H1 (cell line): ENCODE measurements at regions not wholly inside any gene's neighbourhood (a gene's known extent, or its start where the extent isn't known, plus 50 kb on each side); places are given as distances from the start of the nearest gene placed in this dataset.

Experiments
- CTCF ChIA-PET: fragments of 300-600 bp; sonication (Branson Sonifier 250); formaldehyde crosslinking; loops from one replicate; lab custom pipeline; 2021; ENCODE audit not compliant: partially characterized antibody; lab: Charles Lee
- POLR2A ChIA-PET: fragments of 300-600 bp; sonication (Branson Sonifier 250); formaldehyde crosslinking; loops from one replicate; lab custom pipeline; 2021; ENCODE audit warnings: inconsistent platforms; ENCODE audit not compliant: partially characterized antibody; lab: Charles Lee
- DNase-seq, 2 experiments: peaks; one replicate each; pipeline versions ENCODE4 v3.0.0 to v3.0.0-alpha.2; 2010 to 2022; ENCODE audit warnings: low spot score in 2 of 2, low read depth in 1 of 2, mixed read lengths in 1 of 2
- FAIRE-seq: peaks from 2 replicates; lab custom pipeline; 2011; peaks lifted over from hg19 to GRCh38; lab: Jason Lieb, UNC
- H2AFZ ChIP-seq: 2 replicates; pipeline ENCODE4 v1.8.1; 2012; ENCODE audit warnings: low read length, inconsistent platforms
- H2AK5ac ChIP-seq: 2 replicates; pipeline ENCODE4 v1.6.1; 2013; ENCODE audit warnings: low read depth, low read length
- H2BK120ac ChIP-seq: replicated peaks from 2 replicates; pipeline ENCODE3; 2013; ENCODE audit warnings: low read depth, low read length, inconsistent platforms
- H2BK12ac ChIP-seq: 2 replicates; pipeline ENCODE4 v1.6.1; 2013; ENCODE audit warnings: low read depth, low read length
- H2BK15ac ChIP-seq: 2 replicates; pipeline ENCODE4 v1.6.1; 2013; ENCODE audit warnings: low read length
- H2BK20ac ChIP-seq: 2 replicates; pipeline ENCODE4 v1.6.1; 2013; ENCODE audit warnings: low read length
- H2BK5ac ChIP-seq: 2 replicates; pipeline ENCODE4 v1.6.1; 2013; ENCODE audit warnings: low read depth, low read length
- H3K14ac ChIP-seq: 2 replicates; pipeline ENCODE4 v1.6.1; 2013; ENCODE audit warnings: inconsistent platforms; ENCODE audit not compliant: insufficient read length
- H3K18ac ChIP-seq: 2 replicates; pipeline ENCODE4 v1.6.1; 2013; ENCODE audit warnings: low read length; ENCODE audit errors: extremely low read depth
- H3K23ac ChIP-seq: 2 replicates; pipeline ENCODE4 v1.6.1; 2013; ENCODE audit warnings: inconsistent platforms; ENCODE audit not compliant: insufficient read length
- H3K23me2 ChIP-seq: 2 replicates; pipeline ENCODE4 v1.6.1; 2013; ENCODE audit warnings: low read depth, low read length
- H3K27ac ChIP-seq: 2 replicates; pipeline ENCODE4 v1.6.1; 2011; ENCODE audit warnings: low read depth, low read length, inconsistent platforms
- H3K27me3 ChIP-seq, 4 experiments: replicated peaks in 1 of 4; 1 replicate in 1 of 4; 2 replicates in 3 of 4; pipeline versions ENCODE4 v1.6.1 to v1.8.1; 2011 to 2013; ENCODE audit warnings: low read length in 3 of 4, mild to moderate bottlenecking in 3 of 4, inconsistent platforms in 2 of 4, mixed read lengths in 2 of 4, moderate library complexity in 1 of 4; ENCODE audit not compliant: control insufficient read depth in 3 of 4, insufficient read depth in 3 of 4; ENCODE audit errors: extremely low read depth in 1 of 4
- H3K36me3 ChIP-seq, 4 experiments: 2 replicates each; pipeline versions ENCODE4 v1.6.1 to v1.8.1; 2011 to 2013; ENCODE audit warnings: mild to moderate bottlenecking in 4 of 4, low read length in 3 of 4, moderate library complexity in 2 of 4, control low read depth in 1 of 4, inconsistent platforms in 1 of 4; ENCODE audit not compliant: insufficient read depth in 4 of 4, control insufficient read depth in 2 of 4
- H3K4ac ChIP-seq: replicated peaks from 2 replicates; pipeline ENCODE3; 2013; ENCODE audit warnings: low read length, low read depth, mixed read lengths, inconsistent platforms; ENCODE audit not compliant: insufficient read length
- H3K4me1 ChIP-seq, 4 experiments: replicated peaks in 1 of 4; 1 replicate in 1 of 4; 2 replicates in 3 of 4; pipeline versions ENCODE4 v1.6.1 to v1.8.1; 2011 to 2013; ENCODE audit warnings: low read length in 3 of 4, inconsistent platforms in 2 of 4, mixed read lengths in 1 of 4; ENCODE audit not compliant: insufficient read depth in 4 of 4, control insufficient read depth in 3 of 4
- H3K4me2 ChIP-seq, 2 experiments: 2 replicates each; pipeline versions ENCODE4 v1.6.1 to v1.8.1; 2011 to 2013; ENCODE audit warnings: low read depth in 2 of 2, low read length in 2 of 2, control low read depth in 1 of 2, inconsistent platforms in 1 of 2, mild to moderate bottlenecking in 1 of 2; ENCODE audit not compliant: insufficient read depth in 1 of 2
- H3K4me3 ChIP-seq, 4 experiments: fragments of 200-600, 300-600 bp in 1 of 4; sonication (generic), shearing (Covaris generic), sonication (Bioruptor Twin) in 1 of 4; 2 replicates each; pipeline versions ENCODE4 v1.5.1 to v1.8.1; 2011 to 2016; ENCODE audit warnings: low read length in 4 of 4, low read depth in 3 of 4, control low read depth in 2 of 4, inconsistent platforms in 2 of 4, mild to moderate bottlenecking in 2 of 4, mixed read lengths in 1 of 4, moderate library complexity in 1 of 4; ENCODE audit not compliant: insufficient read depth in 2 of 4; ENCODE audit errors: extremely low read depth in 1 of 4
- H3K56ac ChIP-seq: replicated peaks from 2 replicates; pipeline ENCODE3; 2013; ENCODE audit warnings: low read depth, mild to moderate bottlenecking, mixed read lengths, low read length, inconsistent platforms; ENCODE audit not compliant: insufficient read length
- H3K79me1 ChIP-seq: 2 replicates; pipeline ENCODE4 v1.6.1; 2013; ENCODE audit warnings: low read depth, low read length, control low read depth
- H3K79me2 ChIP-seq, 2 experiments: 2 replicates each; pipeline versions ENCODE4 v1.6.1 to v1.8.1; 2012 to 2013; ENCODE audit warnings: low read length in 2 of 2, mild to moderate bottlenecking in 2 of 2, inconsistent platforms in 1 of 2; ENCODE audit not compliant: insufficient read depth in 2 of 2, control insufficient read depth in 1 of 2
- H3K9ac ChIP-seq, 4 experiments: replicated peaks in 1 of 4; 1 replicate in 1 of 4; 2 replicates in 3 of 4; pipeline versions ENCODE4 v1.6.1 to v1.8.1; 2011 to 2013; ENCODE audit warnings: low read depth in 3 of 4, low read length in 3 of 4, control low read depth in 2 of 4, mild to moderate bottlenecking in 2 of 4, moderate library complexity in 2 of 4, inconsistent platforms in 1 of 4; ENCODE audit errors: extremely low read depth in 1 of 4
- H3K9me3 ChIP-seq, 2 experiments: 2 replicates each; pipeline versions ENCODE4 v1.6.1 to v1.8.1; 2012 to 2013; ENCODE audit warnings: mild to moderate bottlenecking in 2 of 2, moderate library complexity in 2 of 2, control low read depth in 1 of 2, inconsistent platforms in 1 of 2, low read depth in 1 of 2, low read length in 1 of 2, mixed read lengths in 1 of 2; ENCODE audit not compliant: insufficient read depth in 2 of 2
- H4K20me1 ChIP-seq, 2 experiments: replicated peaks in 1 of 2; 2 replicates each; pipeline versions ENCODE3 to v1.8.1; 2011 to 2013; ENCODE audit warnings: inconsistent platforms in 2 of 2, low read length in 2 of 2, mild to moderate bottlenecking in 1 of 2; ENCODE audit not compliant: insufficient read depth in 2 of 2, control insufficient read depth in 1 of 2
- H4K5ac ChIP-seq: 2 replicates; pipeline ENCODE4 v1.6.1; 2013; ENCODE audit warnings: low read length, low read depth, mixed read lengths, inconsistent platforms; ENCODE audit not compliant: insufficient read length
- H4K8ac ChIP-seq: 2 replicates; pipeline ENCODE4 v1.8.0; 2013; ENCODE audit warnings: mild to moderate bottlenecking, moderate library complexity, low read length, inconsistent platforms; ENCODE audit not compliant: insufficient read depth; ENCODE audit errors: extremely low read depth
- H4K91ac ChIP-seq: replicated peaks from 2 replicates; pipeline ENCODE3; 2013; ENCODE audit warnings: low read length, mixed read lengths, inconsistent platforms; ENCODE audit not compliant: insufficient read length
- EZH2 ChIP-seq: fragments of 200-600 bp; sonication (generic); IDR thresholded peaks from 2 replicates; pipeline ENCODE4 v1.7.1; 2012; ENCODE audit warnings: low read depth, mild to moderate bottlenecking, moderate library complexity, low read length, inconsistent platforms; ENCODE audit not compliant: severe bottlenecking
- TCF12 ChIP-seq: IDR thresholded peaks from 2 replicates; pipeline ENCODE4 v1.6.1; 2011; ENCODE audit warnings: low read depth, mild to moderate bottlenecking, low read length
- WGBS, 2 experiments: shearing (Covaris generic) in 1 of 2; methylation state at CpG; one replicate each; pipeline versions ENCODE4 v1.1.6 to v1.1.7; 2013 to 2015; ENCODE audit warnings: low lambda C conversion rate in 2 of 2, mixed read lengths in 2 of 2, inconsistent platforms in 1 of 2, low coverage in 1 of 2, missing lambda C conversion rate in 1 of 2; ENCODE audit not compliant: insufficient replicate concordance in 2 of 2, insufficient coverage in 1 of 2, insufficient read length in 1 of 2; ENCODE audit errors: extremely low coverage in 1 of 2, missing lambda C conversion rate in 1 of 2; 5-methylcytosine and 5-hydroxymethylcytosine counted together

DNA sequence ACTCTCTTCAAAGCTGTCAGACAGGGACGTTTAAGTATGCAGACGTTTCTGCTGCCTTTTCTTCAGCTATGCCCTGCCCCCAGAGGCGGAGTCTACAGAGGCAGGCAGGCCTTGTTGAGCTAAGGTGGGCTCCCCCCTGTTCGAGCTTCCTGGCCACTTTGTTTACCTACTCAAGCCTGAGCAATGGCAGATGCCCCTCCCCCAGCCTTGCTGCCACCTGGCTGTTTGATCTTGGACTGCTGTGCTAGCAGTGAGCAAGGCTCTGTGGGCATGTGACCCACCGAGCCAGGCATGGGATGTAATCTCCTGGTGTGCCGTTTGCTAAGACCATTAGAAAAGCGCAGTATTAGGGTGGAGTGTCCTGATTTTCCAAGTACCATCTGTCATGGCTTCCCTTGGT lies 900.4 kb upstream of the MDGA2 start:
- Histone ChIP-seq H3K4me1 (peaks cover 0 to 3% (median 1%) of the 10 kb centered on the region in 4 experiments; a peak in 3 of 7 replicates), H3K56ac (no peak overlapping the region), H4K5ac (no peak overlapping the region), H3K79me1 (no peaks in the 10 kb centered on the region), H3K18ac (no peak overlapping the region), H3K4me3 (no peak overlapping the region), H2BK15ac (0 out of 2 replicates have a peak overlapping the region, but pooled peaks have one; percentile 40), H2BK5ac (peak overlapping the region; percentile 86; the same call in 1 of the 2 replicates), H3K4me2 (no peak overlapping the region), H3K27me3 (no peaks in the 10 kb centered on the region), H3K14ac (no peak overlapping the region), H3K9me3 (peaks cover 4 to 7% of the 10 kb centered on the region in 2 experiments; a peak in 1 of 4 replicates), H3K27ac (no peak overlapping the region), H3K36me3 (no peaks in the 10 kb centered on the region), H2AFZ (no peak overlapping the region; the same call in 1 of the 2 replicates), H3K79me2 (no peaks in the 10 kb centered on the region), H2AK5ac (no peak overlapping the region), H3K23ac (no peak overlapping the region), H3K9ac (no peak overlapping the region), H3K4ac (no peak overlapping the region), H2BK120ac (no peak overlapping the region), H4K91ac (no peak overlapping the region), H2BK20ac (no peak overlapping the region), H4K8ac (no peak overlapping the region), H3K23me2 (no peaks in the 10 kb centered on the region), H4K20me1 (no peaks in the 10 kb centered on the region), H2BK12ac (peak overlapping the region; percentile 43; the same call in 1 of the 2 replicates)
- CTCF ChIA-PET = interaction anchor here (1.8 kb wide), 1 partner anchor 10 kb away, joined by 4 read pairs; no protein-coding TSS in a partner anchor
- no peak for TF ChIP-seq EZH2
- peak; percentile 33; the same call in 1 of the 2 replicates for TF ChIP-seq TCF12
- 85% methylated on average over 7 of the region's 7 CpGs; no CpG with 5 or more reads in 1 of the 2 experiments for WGBS, 2 experiments
- POLR2A ChIA-PET = interaction anchor here (1.1 kb wide), 1 partner anchor 12 kb away, joined by 4 read pairs; no protein-coding TSS in a partner anchor
- DNase-seq = peak in 1 of 2 experiments; percentile 52
- FAIRE-seq = no peak
